ENCODE measurements at regions not wholly inside any gene's neighbourhood (a gene's known extent, or its start where the extent isn't known, plus 50 kb on each side); places are given as distances from the start of the nearest gene placed in this dataset.
"Not testable (repeated sequence)": the region's sequence is repeated elsewhere in the genome, so short reads cannot be mapped to it uniquely, and the experiment has no call there.

GRCh38 chr2:234409590-234409989 lies 87.3 kb downstream of the ARL4C start:
- in situ Hi-C loops (cut with MboI; ENCODE audit: low sequenced_read_pairs), result no loop called here

DNA sequence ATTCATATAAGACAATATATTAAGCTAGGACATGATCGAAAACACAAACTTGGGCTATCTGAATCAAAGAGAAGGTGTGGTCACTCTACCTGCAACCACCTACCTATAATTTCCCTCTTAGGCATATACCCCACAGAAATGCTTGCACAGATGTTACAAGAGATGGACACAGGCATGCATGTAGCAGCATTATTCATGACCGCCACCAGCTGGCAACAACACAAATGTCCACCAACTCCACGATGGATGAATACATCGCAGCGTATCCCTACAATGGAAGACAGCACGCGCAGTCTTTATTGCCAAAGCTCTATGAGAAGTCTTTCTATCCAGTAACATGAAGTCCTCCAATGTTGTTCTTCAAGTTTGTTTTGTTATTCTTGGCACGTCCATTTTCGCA lies 90.8 kb downstream of the ARL4C start:
- in situ Hi-C loops (cut with MboI; ENCODE audit: low sequenced_read_pairs), result no loop called here

GRCh38 chr2:234405462-234405861 lies 91.4 kb downstream of the ARL4C start:
- in situ Hi-C loops (cut with MboI; ENCODE audit: low sequenced_read_pairs), result no loop called here

DNA sequence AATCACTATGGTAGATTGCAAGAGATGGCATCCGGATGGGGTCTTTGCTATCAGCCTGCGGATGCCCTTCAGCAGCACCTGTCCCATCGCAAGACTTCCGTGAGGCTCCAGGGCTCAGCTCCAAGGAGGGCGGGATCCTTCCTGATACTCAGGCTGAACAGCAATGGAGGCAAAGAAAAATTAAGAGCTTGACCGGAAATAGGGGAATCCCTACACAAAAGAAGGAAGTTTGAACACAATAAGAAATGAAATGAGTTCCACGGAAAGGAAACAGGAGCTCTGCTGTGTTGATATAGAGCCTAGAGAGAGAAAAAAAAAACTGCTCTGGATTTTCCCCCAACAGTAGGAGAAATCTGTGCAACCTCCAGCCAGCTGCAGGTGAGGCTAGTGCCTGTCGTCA lies 91.9 kb downstream of the ARL4C start:
- in situ Hi-C loops (cut with MboI; ENCODE audit: low sequenced_read_pairs), result no loop called here

- in situ Hi-C loops (cut with MboI; ENCODE audit: low sequenced_read_pairs), result no loop called here
These were observed 93.1 kb downstream of the ARL4C start for GRCh38 chr2:234403751-234404150.

- in situ Hi-C loops (cut with MboI; ENCODE audit: low sequenced_read_pairs), result no loop called here
These were observed 93.8 kb downstream of the ARL4C start for GRCh38 chr2:234403074-234403473.

GRCh38 chr2:234401426-234401825 lies 95.5 kb downstream of the ARL4C start:
- in situ Hi-C loops (cut with MboI; ENCODE audit: low sequenced_read_pairs), result no loop called here

GRCh38 chr2:234399451-234400246 lies 97.2 kb downstream of the ARL4C start:
- in situ Hi-C loops (cut with MboI; ENCODE audit: low sequenced_read_pairs), result no loop called here

DNA sequence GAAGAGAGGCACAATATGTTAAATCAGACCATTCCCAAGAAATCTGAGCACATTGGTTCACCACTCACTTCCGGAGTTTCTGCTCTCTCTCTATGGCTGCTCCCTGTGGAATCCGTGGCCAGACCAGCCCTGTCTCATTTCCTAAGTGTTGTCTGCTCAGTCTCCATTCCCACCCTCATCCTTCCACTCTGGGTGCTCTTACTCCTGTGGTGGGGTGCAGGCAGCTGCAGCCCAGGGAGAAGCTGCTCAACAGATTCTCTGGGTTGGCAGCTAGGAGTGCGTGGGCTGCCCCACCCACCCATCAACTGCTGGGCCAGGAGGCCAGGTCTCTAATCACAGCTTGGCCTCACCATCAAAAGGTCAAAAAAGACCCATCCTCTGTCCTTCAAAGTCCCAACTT lies 98.3 kb downstream of the ARL4C start:
- in situ Hi-C loops (cut with MboI; ENCODE audit: low sequenced_read_pairs), result no loop called here

DNA sequence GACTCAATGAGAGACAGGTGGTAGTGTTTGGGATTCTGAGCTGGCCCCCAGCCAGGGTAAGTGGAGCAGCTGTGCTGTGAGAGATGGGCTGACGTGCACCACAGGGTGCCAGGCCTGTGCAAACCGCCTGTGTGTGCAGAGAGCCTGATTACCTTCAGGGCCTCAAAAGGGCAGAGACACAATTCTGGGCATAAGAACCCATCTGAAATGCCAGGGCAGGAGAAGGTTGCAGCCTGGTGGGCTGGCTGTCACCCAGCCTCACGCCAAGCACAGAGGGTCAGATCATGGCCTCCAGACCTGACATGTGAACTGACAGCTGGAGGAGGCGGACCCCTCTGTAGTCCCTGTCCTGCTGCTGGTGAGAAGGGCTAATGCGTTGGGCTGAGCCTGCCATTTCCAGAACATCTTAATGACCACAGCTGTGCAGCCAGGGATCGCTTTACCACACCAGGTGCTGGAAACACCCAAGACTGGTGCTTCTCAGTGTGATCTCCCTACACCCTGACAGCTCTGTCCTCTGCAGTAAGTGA lies 100.9 kb downstream of the ARL4C start:
- in situ Hi-C loops (cut with MboI; ENCODE audit: low sequenced_read_pairs), result no loop called here

- in situ Hi-C loops (cut with MboI; ENCODE audit: low sequenced_read_pairs), result no loop called here
These were observed 102.4 kb downstream of the ARL4C start for GRCh38 chr2:234394450-234394849.

DNA sequence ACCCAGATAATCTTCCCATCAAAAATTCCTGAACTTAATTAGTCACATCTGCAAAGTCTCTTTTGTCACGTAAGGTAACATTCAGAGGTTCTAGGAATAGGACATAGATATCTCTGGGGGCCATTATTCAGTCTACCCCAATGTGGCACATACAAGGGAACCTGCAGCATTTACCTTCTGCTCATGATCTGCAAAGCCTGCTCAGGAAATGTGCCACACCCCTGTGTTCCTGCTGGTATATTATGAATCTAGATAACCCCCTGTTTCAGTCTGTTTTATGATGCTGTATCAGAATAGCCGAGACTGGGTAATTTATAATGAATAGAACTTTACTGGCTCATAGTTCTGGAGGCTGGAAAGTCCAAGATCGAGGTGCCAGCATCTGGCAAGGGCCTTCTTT lies 103.5 kb downstream of the ARL4C start:
- in situ Hi-C loops (cut with MboI; ENCODE audit: low sequenced_read_pairs), result no loop called here

- in situ Hi-C loops (cut with MboI; ENCODE audit: low sequenced_read_pairs), result no loop called here
These were observed 104.8 kb downstream of the ARL4C start for GRCh38 chr2:234392041-234392615.

DNA sequence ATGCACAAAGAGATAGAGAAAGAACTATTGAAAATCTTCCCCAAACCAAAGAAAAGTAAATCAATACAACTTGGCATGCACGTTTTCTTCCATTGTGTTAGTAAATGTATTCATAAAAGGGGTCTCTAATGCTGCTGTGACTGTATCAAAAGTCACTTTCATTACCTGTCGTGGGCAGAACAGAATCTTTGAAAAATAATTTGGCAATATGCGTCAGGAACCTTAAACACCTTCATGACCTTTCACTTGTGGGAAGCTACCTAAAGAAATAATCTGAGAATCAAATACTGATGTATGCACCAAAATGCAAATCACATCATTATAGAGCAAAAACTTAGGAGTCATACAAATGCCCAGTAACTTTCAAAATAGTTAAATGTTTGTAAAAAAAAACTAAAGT lies 105.3 kb downstream of the ARL4C start:
- in situ Hi-C loops (cut with MboI; ENCODE audit: low sequenced_read_pairs), result no loop called here

DNA sequence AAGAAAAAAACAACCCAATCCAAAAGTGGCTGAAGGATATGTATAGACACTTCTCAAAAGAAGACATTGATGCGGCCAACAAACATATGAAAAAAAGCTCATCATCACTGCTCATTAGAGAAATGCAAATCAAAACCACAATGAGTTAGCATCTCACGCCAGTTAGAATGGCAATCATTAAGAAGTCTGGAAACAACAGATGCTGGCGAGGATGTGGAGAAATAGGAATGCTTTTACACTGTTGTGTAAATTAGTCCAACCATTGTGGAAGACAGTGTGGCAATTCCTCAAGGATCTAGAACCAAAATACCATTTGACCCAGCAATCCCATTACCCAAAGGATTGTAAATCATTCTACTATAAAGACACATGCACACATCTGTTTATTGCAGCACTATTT lies 107.2 kb downstream of the ARL4C start:
- in situ Hi-C loops (cut with MboI; ENCODE audit: low sequenced_read_pairs), result not testable (repeated sequence)

DNA sequence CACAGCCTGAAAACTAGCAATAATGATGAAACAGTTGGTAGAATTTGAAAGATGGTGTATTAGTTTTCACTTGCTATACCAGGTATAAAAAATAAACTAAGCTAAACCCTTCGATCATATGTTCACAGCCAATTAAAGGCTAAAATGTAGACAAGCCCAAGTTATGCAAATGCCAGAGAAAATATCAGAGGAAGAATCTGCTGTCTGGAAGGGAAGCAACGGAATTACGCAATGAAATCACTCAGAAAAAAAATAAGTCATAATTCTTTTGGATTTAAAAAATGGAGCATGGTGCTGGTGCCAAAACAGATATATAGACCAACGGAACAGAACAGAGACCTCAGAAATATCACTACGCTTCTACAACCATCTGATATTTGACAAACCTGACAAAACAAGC lies 108.3 kb downstream of the ARL4C start:
- in situ Hi-C loops (cut with MboI; ENCODE audit: low sequenced_read_pairs), result no loop called here

DNA sequence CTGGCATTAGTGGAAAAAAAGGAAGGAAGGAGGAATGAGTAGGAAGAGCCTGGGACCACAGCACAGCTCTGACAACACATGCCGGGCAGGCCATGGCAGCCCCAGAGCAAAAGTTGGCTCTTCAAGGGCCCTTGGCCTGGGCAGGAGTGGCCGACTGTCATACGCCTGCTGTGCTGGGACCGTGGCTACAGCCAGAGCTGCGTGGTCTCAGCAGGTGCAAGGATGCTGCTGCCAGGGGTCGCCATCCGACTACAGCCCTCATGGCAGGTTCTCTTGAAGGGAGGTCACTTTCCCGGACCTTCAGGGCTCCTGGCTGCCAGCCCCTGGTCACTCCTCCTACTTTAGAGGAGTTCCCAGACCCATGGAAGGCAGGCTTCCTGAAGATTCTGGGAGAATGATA lies 109.9 kb downstream of the ARL4C start:
- in situ Hi-C loops (cut with MboI; ENCODE audit: low sequenced_read_pairs), result no loop called here

GRCh38 chr2:234382131-234382530 lies 114.8 kb downstream of the ARL4C start:
- in situ Hi-C loops (cut with MboI; ENCODE audit: low sequenced_read_pairs), result no loop called here

DNA sequence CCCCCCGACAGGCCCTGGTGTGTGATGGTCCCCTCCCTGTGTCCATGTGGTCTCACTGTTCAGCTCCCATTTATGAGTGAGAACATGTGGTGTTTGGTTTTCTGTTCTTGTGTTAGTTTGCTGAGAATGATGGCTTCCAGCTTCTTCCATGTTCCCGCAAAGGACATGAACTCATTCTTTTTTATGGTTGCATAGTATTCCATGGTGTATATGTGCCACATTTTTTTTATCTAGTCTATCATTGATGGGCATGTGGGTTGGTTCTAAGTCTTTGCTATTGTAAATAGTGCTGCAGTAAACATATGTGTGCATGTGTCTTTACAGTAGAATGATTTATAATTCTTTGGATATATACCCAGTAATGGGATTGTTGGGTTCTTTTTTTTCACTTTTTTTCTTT lies 117.9 kb downstream of the ARL4C start:
- in situ Hi-C loops (cut with MboI; ENCODE audit: low sequenced_read_pairs), result not testable (repeated sequence)

DNA sequence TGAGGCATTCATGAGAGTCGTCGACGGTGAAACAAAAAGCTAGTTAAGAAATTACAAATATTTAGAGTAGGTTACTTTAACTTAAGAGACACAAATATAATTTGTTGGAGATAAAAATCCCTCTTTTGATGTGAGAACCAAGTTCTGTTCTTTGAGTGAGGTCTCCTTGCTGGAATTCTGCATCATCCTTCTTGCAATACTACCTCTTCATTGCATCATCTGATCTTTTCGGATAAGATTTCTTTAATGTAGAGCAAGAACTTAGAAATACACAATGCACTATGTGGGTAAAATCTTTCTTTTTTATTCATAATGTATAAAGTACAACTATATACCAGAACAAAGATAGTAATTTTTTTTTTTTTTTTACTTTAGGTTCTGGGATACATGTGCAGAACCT lies 118.4 kb downstream of the ARL4C start:
- in situ Hi-C loops (cut with MboI; ENCODE audit: low sequenced_read_pairs), result no loop called here

DNA sequence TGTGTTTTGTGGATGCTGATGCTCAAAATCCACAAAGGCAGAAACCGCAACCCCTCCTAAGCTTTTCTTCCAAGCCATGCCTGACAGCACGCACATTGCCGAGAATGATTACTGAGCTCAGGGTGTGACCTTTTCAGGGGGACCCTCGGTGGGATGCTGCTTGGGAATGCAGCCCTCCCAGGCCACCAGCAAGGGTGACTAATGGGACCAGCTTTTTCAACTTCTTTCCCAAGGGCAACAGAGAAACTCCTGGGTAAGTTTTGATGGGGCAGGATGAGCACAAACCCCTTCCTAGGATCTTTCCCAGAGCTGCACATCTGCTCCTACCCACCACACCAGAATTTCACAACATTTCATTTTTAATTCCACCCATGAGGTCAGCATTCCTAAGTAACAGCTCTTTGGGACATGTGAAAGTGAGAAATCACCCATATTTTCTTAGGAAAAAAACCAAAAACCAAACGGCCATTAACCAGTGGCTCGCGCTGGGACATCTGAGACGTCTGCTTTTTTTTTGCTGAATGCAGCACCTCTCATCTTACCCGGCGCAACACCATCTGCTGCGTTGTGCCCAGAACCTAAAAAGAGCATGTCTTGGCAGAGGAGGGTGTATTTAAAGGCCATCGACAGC lies 119.0 kb downstream of the ARL4C start:
- in situ Hi-C loops (cut with MboI; ENCODE audit: low sequenced_read_pairs), result no loop called here

- in situ Hi-C loops (cut with MboI; ENCODE audit: low sequenced_read_pairs), result no loop called here
These were observed 120.7 kb downstream of the ARL4C start for GRCh38 chr2:234376229-234376628.

All from HL-60/S4 treated with phorbol 12-myristate 13-acetate at 8.2 ng/mL for 4 days and 3 days (cell line).